ENCODE measurements at regions not wholly inside any gene's neighbourhood (a gene's known extent, or its start where the extent isn't known, plus 50 kb on each side); places are given as distances from the start of the nearest gene placed in this dataset.

GRCh38 chr2:16178551-16179130, 238.3 kb downstream of the MYCN start:
- no peak for FAIRE-seq

GRCh38 chr2:16177671-16178180, 237.4 kb downstream of the MYCN start:
- no peak for DNase-seq (ENCODE audit: extremely low spot score, insufficient read length, low read depth)
- no peak for FAIRE-seq

More at GRCh38 chr2:16178551-16179130, 238.3 kb downstream of the MYCN start:
- DNase-seq (ENCODE audit: extremely low spot score, insufficient read length, low read depth), result no peak

- DNase-seq (ENCODE audit: extremely low spot score, insufficient read length, low read depth), result no peak
Observed at GRCh38 chr2:16176971-16177480, 236.7 kb downstream of the MYCN start.

GRCh38 chr2:16175247-16175825, 235.0 kb downstream of the MYCN start:
- FAIRE-seq, result no peak
- no peak for DNase-seq (ENCODE audit: extremely low spot score, insufficient read length, low read depth)

More at GRCh38 chr2:16176971-16177480, 236.7 kb downstream of the MYCN start:
- no peak for FAIRE-seq

- DNase-seq (ENCODE audit: extremely low spot score, insufficient read length, low read depth) (no peak), FAIRE-seq (no peak)
Observed at GRCh38 chr2:16174693-16175045, 234.3 kb downstream of the MYCN start.

- no peak for FAIRE-seq
- DNase-seq (ENCODE audit: extremely low spot score, insufficient read length, low read depth), result no peak
Observed at GRCh38 chr2:16173893-16174692, 233.7 kb downstream of the MYCN start.

GRCh38 chr2:16172324-16173175, 232.2 kb downstream of the MYCN start:
- FAIRE-seq, result no peak
- no peak for DNase-seq (ENCODE audit: extremely low spot score, insufficient read length, low read depth)

GRCh38 chr2:16171425-16171920, 231.1 kb downstream of the MYCN start:
- FAIRE-seq, result no peak
- DNase-seq (ENCODE audit: extremely low spot score, insufficient read length, low read depth), result no peak

GRCh38 chr2:16170675-16171424, 230.5 kb downstream of the MYCN start:
- no peak for FAIRE-seq
- no peak for DNase-seq (ENCODE audit: extremely low spot score, insufficient read length, low read depth)

GRCh38 chr2:16169381-16169960, 229.1 kb downstream of the MYCN start:
- no peak for FAIRE-seq
- DNase-seq (ENCODE audit: extremely low spot score, insufficient read length, low read depth), result no peak

- no peak for DNase-seq (ENCODE audit: extremely low spot score, insufficient read length, low read depth)
- FAIRE-seq, result no peak
Observed at GRCh38 chr2:16168506-16169264, 228.3 kb downstream of the MYCN start.

- DNase-seq (ENCODE audit: extremely low spot score, insufficient read length, low read depth), result no peak
- no peak for FAIRE-seq
Observed at GRCh38 chr2:16167870-16168426, 227.6 kb downstream of the MYCN start.

- DNase-seq (ENCODE audit: extremely low spot score, insufficient read length, low read depth), result no peak
- no peak for FAIRE-seq
Observed at GRCh38 chr2:16167451-16167861, 227.1 kb downstream of the MYCN start.

- DNase-seq (ENCODE audit: extremely low spot score, insufficient read length, low read depth), result no peak
- no peak for FAIRE-seq
Observed at GRCh38 chr2:16166327-16166981, 226.1 kb downstream of the MYCN start.

GRCh38 chr2:16165518-16166326, 225.4 kb downstream of the MYCN start:
- DNase-seq (ENCODE audit: extremely low spot score, insufficient read length, low read depth) (no peak), FAIRE-seq (no peak)

- no peak for FAIRE-seq
- DNase-seq (ENCODE audit: extremely low spot score, insufficient read length, low read depth), result no peak
Observed at GRCh38 chr2:16162491-16163040, 222.2 kb downstream of the MYCN start.

All from GM18507 (cell line).